ENCODE measurements at regions not wholly inside any gene's neighbourhood (a gene's known extent, or its start where the extent isn't known, plus 50 kb on each side); places are given as distances from the start of the nearest gene placed in this dataset.

DNA sequence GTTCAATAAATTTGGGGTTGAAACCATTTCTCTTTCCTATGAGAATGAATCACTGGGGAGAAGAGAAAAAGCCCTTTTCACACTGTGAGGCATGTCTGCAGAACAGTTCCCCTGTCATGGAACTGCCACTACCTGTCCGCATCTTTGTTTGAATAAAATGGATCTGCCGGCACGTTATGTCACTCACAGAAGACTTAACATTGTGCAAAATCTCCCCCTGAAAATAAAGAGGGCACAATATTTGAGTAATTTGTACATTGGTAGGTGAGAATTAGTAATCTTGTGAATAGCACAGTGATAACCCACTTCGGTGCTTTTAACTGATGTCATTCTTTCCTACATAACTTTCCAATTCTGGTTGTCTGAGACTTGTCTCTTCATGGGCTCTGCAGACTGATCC, 804.0 kb downstream of the C6orf118 start:
- TF ChIP-seq, protein P1, sequence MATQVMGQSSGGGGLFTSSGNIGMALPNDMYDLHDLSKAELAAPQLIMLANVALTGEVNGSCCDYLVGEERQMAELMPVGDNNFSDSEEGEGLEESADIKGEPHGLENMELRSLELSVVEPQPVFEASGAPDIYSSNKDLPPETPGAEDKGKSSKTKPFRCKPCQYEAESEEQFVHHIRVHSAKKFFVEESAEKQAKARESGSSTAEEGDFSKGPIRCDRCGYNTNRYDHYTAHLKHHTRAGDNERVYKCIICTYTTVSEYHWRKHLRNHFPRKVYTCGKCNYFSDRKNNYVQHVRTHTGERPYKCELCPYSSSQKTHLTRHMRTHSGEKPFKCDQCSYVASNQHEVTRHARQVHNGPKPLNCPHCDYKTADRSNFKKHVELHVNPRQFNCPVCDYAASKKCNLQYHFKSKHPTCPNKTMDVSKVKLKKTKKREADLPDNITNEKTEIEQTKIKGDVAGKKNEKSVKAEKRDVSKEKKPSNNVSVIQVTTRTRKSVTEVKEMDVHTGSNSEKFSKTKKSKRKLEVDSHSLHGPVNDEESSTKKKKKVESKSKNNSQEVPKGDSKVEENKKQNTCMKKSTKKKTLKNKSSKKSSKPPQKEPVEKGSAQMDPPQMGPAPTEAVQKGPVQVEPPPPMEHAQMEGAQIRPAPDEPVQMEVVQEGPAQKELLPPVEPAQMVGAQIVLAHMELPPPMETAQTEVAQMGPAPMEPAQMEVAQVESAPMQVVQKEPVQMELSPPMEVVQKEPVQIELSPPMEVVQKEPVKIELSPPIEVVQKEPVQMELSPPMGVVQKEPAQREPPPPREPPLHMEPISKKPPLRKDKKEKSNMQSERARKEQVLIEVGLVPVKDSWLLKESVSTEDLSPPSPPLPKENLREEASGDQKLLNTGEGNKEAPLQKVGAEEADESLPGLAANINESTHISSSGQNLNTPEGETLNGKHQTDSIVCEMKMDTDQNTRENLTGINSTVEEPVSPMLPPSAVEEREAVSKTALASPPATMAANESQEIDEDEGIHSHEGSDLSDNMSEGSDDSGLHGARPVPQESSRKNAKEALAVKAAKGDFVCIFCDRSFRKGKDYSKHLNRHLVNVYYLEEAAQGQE (IDR thresholded peaks at IDR 0.05; ENCODE audit: borderline replicate concordance in 1 of 2, low read depth in 1 of 2, low read length in 2 of 2), result no peak
- TF ChIP-seq RBAK (CRISPR knock-in tag; IDR thresholded peaks at IDR 0.05), result no peak

Data from HepG2 (cell line).